ENCODE measurements at regions not wholly inside any gene's neighbourhood (a gene's known extent, or its start where the extent isn't known, plus 50 kb on each side); places are given as distances from the start of the nearest gene placed in this dataset.
A peak's percentile ranks its signal among the peaks of the same experiment; 100 is the strongest.

DNA sequence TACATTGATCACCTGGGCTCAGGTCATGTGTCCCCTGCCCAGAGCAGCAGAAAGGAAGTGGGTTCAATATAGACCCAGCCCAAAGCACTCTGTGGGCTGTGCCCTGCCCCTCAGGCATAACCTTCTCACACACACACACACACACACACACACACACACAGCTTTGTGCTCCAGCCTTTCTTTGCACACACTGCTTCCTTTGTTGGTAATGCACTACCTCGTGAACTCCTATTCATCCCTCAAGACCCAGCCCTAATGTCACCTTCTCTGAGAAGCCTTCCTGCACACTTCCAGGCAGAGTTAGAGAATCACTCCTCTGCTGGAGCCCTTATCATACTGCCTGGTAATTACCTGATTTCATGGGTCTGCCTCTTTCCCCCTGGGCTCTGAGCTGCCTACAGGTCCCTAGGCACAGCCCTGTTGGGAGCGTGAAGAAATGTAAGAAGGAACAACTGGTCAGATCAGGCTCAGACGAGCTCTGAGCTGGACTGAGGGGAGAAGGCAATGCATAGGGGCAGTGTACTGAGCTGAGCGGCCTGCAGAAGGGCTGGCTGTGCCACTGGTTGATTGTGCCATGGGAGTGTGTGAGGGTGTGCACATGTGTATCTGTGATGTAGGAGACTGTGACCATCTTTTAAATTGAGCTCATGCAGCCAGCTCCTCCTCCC is 210.3 kb downstream of the GLI2 start:
- no peak for DNase-seq
- no peak for TF ChIP-seq GATA1 (IDR thresholded peaks at IDR 0.05; ENCODE audit: low read depth, low read length)
- TF ChIP-seq POLR2A (IDR thresholded peaks at IDR 0.05; ENCODE audit: low read length): no peak

DNA sequence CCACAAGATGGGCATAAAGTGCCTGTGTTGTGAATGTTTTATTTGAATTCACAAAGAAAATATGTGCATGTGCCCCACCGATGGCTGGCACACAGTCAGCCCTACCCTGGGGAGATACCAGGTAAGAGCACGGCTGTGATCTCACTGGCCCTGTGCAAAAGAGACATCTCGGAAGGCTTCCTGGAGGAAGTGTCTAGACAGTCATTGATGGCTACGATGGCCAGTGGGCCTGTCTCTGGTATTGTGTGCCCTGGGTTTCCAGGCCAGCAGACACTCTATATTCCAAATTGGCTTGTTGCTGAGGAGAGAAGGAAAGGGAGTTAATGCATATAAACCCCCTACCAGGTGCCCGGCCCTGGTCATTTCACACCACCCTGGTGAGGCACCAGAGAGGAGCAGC is 211.7 kb downstream of the GLI2 start:
- no peak for DNase-seq
- TF ChIP-seq POLR2A (IDR thresholded peaks at IDR 0.05; ENCODE audit: low read length) (no peak), GATA1 (IDR thresholded peaks at IDR 0.05; ENCODE audit: low read depth, low read length) (no peak)

DNA sequence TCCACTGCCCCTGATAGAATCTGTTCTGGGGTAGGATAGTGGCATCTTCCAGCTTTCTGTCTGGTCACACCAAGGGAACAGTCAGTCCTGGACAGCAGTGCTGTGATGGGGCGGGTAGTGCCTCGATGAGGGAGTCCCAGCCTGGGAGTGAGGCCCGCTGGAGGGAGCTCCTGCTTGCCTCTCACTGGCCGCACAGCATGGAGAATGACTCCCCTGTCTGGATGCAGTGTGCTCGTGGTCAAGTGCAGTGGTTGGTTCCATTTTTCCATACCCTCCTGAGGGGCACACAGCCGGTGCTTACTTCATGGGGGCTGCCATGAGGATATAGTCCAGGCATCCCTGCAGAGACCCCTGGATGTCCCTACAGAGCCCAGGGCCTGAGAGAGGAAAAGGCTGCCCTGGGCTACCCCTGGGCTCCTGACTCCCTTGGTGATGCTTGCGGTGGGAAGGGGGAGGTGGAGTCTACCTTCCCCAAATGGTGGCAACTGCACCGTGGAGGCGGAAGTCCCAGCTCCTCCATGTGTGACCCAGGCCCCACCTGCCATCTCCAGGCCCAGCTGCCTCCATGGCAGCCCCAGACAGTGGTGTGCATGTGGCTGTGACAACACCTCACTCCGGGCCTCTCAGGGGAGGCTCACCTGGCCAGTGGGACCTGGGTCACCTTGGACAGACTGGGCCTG is 212.5 kb downstream of the GLI2 start:
- TF ChIP-seq GATA1 (IDR thresholded peaks at IDR 0.05; ENCODE audit: low read depth, low read length) (no peak), POLR2A (IDR thresholded peaks at IDR 0.05; ENCODE audit: low read length) (no peak)
- DNase-seq: no peak

DNA sequence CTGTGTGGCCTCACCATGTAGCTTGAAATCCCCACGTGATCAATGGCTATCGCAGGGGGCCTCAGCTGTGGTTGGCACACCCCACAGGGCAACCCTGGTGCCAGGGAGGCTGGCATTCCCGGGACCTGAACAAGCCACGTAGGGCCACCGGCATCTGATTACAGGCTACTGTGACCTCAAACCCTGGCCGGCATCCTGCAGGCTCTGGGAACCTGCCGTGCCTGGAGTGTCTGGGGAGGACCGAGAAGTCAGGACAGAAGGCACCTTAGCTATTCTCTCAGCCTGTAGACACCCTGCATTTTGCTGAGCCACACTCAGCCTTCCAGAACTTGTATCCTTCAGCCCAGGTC is 213.0 kb downstream of the GLI2 start:
- no peak for DNase-seq
- TF ChIP-seq POLR2A (IDR thresholded peaks at IDR 0.05; ENCODE audit: low read length) (no peak), GATA1 (IDR thresholded peaks at IDR 0.05; ENCODE audit: low read depth, low read length) (no peak)

DNA sequence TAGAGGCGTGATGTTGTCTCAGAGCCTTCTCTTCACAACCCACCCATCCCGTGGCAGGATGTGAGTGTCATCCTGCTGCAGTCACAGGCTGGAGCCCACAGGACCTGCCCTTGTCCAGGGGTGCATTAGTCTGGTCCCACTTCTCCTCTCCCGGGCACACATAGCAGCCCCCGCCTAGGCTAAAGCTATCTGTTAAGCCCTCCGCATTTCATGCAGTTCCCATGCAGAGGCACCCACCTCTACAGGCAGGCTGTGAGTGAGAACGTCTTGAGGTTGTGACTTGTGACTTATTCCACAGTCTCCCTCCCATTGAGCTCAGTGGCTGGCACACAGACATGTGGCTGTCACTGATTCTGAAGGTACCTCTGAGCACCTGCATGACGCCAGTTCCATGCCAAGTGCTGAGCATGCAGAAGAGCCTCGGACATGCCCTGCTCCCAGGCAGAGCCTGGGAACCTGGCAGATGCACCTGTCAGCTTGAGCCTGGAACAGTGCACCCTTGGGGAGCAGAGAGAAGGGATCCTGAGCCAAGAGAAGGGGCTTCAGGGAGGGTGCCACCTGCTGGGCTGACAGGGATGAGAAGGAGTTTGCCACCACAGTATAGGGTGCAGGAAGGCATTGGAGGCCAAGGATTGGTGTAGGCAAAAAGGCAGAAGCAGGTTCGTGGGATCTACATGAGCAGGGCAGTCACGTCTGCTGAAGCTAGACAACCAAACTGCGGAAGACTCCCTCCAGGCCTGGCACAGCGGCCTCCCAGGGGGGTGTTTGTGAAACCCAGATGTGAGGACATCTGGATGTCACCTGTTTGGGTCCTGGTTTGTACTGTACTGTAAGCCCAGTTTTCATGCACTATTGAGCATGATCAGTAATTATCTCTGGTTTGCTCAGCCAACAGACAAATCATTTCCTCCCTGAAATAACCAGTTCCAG is 213.6 kb downstream of the GLI2 start:
- DNase-seq: peak; percentile 29 to 33
- TF ChIP-seq POLR2A (IDR thresholded peaks at IDR 0.05; ENCODE audit: low read length): no peak
- no peak for TF ChIP-seq GATA1 (IDR thresholded peaks at IDR 0.05; ENCODE audit: low read depth, low read length)

DNA sequence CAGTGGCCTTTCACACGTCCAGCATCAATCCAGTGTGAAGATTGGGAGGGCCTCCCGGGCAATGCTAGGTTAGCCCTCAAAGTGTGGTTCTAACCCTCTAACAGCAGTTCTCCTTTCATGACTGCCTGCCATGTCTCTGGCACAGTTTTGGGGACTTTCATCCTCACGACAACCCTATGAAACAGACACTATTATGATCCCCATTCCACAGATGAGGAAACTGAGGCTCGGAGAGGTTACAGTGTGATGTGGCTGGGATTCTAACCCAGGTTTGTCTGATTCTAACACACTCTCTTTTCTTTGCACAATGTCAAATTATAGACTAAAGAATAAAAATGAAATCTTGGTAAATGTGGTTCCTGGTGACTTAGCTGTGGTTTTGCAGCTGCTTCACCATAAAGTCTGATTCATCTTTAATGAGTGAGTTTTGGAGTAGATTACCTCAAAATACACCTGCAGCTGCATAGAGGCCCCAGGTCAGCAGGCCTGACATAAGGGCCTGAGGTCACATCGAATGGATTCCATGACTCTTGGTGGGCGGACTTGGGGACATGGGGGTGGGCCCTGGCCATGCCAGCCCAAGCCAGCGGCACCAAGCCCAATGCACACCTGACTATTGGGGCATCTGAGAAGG is 214.4 kb downstream of the GLI2 start:
- no peak for TF ChIP-seq GATA1 (IDR thresholded peaks at IDR 0.05; ENCODE audit: low read depth, low read length)
- no peak for TF ChIP-seq POLR2A (IDR thresholded peaks at IDR 0.05; ENCODE audit: low read length)
- DNase-seq: no peak

DNA sequence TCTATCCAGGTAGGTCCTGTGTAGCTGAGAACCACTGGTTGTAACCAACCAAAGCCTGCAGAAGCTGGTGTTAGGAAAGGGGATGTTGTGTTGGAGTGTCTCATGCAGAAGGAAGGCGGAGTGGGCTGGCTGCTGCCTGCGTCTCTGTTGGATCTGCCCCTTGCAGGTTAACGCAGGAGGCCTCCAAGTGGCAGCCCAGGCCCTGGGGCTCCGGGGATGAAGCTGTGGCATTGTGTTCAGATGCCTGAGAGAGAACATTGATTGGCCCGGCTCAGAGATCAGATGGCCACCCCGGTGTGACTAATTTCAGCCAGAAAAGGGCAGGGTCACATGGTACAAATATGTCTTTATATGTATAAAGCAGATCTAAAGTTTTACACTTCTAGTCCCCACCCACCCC is 216.0 kb downstream of the GLI2 start:
- no peak for TF ChIP-seq GATA1 (IDR thresholded peaks at IDR 0.05; ENCODE audit: low read depth, low read length)
- no peak for TF ChIP-seq POLR2A (IDR thresholded peaks at IDR 0.05; ENCODE audit: low read length)
- DNase-seq: no peak

DNA sequence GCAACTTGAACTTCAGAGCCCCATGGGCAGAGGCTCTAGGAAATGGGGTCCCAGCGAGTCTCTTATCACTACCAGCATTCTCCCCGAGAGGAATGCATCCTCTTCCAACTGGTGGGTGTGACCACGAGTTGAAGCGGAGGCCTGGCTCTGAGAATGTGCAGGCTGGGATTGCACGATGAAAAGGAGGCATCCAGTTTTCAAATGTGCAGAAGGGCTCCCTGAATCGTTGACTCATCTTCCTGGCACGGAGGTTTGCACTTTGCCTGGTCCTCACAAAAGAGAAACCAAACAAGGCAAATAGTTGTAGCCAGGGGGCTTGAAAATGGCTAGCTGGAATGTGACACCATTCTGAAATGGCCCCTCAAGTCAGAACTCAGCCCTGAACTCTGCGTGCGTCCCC is 216.7 kb downstream of the GLI2 start:
- no peak for TF ChIP-seq POLR2A (IDR thresholded peaks at IDR 0.05; ENCODE audit: low read length)
- TF ChIP-seq GATA1 (IDR thresholded peaks at IDR 0.05; ENCODE audit: low read depth, low read length): no peak
- no peak for DNase-seq

DNA sequence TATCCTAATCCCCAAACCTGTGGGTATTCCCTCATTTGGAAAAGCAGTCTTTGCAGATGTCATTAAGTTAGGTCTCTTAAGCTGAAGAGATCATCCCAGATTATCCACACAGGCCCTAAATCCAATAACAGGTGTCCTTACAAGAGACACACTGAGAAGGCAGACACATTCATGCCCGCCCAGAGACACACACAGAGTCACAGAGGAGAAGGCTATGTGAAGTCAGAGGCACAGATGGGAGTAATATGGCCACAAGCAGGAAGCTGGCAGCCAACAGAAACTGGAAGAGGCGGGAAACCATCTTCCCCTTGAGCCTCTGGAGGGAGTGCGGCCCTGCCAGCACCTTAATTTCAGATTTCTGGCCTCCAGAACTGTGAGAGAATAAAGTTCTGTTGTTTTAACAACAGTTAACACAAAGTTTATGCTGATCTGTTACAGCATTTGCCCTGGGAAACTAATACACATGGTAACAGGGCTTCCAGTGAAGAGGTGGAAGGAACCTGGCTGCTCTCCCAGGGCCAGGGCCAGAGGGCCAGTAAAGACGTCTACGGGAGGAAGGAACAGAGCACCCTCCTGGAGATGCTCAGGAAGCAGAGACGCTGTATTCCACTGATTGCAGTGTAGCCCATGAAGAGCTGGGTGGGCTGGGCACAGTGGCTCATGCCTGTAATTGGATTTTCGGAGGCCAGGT is 217.5 kb downstream of the GLI2 start:
- no peak for TF ChIP-seq GATA1 (IDR thresholded peaks at IDR 0.05; ENCODE audit: low read depth, low read length)
- TF ChIP-seq POLR2A (IDR thresholded peaks at IDR 0.05; ENCODE audit: low read length): no peak
- no peak for DNase-seq

DNA sequence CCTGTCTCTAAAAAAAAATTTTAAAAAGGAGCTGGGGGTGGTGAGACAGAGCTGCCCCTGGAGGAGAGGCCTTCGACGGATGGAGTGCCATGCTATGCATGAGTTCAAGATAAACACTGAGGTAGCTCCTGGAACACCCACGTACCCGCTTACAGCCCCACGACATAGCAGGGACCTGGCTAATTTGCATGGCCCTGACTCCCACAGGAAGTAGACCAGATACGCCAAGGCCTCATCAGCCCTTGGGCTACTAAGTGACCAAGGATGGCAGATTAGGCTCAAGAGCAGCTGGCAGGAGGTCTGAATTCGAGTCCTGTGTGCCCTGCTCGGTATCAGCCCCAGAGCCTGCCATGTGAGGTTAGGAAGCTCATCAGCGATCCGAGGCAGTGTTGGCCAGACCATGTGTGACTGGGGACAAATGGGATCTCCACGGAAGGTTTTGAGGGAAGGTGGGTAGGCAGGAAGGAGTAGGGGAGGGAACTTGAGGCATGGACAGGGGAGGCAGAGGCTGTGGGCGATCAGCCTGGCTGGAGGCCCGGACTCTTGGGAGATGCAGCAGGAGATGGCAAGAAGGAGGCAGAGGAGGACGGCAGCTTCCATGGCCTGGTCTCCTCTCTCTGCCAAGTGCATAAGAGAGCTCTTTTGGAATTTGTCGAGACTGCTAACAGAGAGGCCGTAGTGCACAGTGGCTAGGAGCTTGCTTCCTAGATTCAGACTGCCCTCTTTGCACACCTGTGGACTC is 218.3 kb downstream of the GLI2 start:
- no peak for DNase-seq
- no peak for TF ChIP-seq GATA1 (IDR thresholded peaks at IDR 0.05; ENCODE audit: low read depth, low read length)
- no peak for TF ChIP-seq POLR2A (IDR thresholded peaks at IDR 0.05; ENCODE audit: low read length)

DNA sequence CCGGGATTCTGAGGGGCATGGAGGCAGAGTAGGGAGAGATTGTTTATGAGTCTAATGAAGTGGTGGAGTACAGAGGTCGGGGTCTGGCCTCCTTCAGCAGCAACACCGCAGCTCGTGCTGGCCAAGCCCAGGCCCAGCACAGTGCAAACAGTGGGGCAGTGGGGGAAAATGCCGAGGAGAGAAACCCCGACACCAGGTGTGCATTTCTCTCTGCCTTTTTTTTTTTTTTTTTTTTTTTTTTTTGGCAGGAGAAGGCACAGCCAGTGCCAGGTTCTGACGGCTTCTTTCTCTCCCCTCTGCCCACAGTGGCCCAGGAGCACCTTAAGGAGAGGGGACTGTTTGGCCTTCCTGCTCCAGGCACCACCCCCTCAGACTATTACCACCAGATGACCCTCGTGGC is 219.3 kb downstream of the GLI2 start:
- no peak for DNase-seq
- TF ChIP-seq GATA1 (IDR thresholded peaks at IDR 0.05; ENCODE audit: low read depth, low read length): no peak
- TF ChIP-seq POLR2A (IDR thresholded peaks at IDR 0.05; ENCODE audit: low read length): no peak

DNA sequence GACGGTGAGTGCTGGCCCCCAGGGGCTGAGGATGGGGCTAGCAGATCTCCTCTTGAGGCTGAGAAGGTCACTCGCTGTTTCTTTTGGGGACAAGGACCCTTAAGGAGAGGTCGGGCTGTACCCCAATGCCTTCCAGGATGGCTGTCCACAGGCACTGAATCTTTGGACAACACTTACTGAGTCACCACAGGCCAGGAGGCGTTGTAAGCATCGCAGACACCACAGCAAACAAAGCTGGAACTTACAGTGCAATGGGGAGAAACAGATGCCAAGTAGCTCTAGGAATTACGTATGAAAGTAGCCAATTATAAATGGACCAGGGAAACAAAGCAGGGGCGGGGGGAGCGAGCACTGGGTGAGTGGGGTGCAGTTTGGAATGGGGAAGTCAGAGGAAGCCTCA is 219.8 kb downstream of the GLI2 start:
- DNase-seq: no peak
- TF ChIP-seq GATA1 (IDR thresholded peaks at IDR 0.05; ENCODE audit: low read depth, low read length): no peak
- TF ChIP-seq POLR2A (IDR thresholded peaks at IDR 0.05; ENCODE audit: low read length): no peak

Measured in erythroblast (primary cell).